Mucosa of descending colon (tissue), 3 donors: ENCODE measurements at regions not wholly inside any gene's neighbourhood (a gene's known extent, or its start where the extent isn't known, plus 50 kb on each side); places are given as distances from the start of the nearest gene placed in this dataset.
A peak's percentile ranks its signal among the peaks of the same experiment; 100 is the strongest.

Experiments used
- ATAC-seq: fragments of 200-7000 bp; cut with Tn5 transposase; one replicate; pipeline ENCODE4 v1.9.1; 2020; ENCODE audit warnings: mild to moderate bottlenecking, moderate library complexity
- DNase-seq, 3 donors: peaks; one replicate each; pipeline ENCODE4 v3.0.0-alpha.2; 2020
- H3K36me3 ChIP-seq: fragments of 200-600 bp; one replicate; pipeline ENCODE4 v1.8.0; 2021; ENCODE audit warnings: low read depth, mild to moderate bottlenecking
- H3K4me1 ChIP-seq: fragments of 200-600 bp; one replicate; pipeline ENCODE4 v1.8.0; 2021; ENCODE audit warnings: low read depth, mild to moderate bottlenecking
- H3K4me3 ChIP-seq: fragments of 200-600 bp; one replicate; pipeline ENCODE4 v1.8.0; 2021; ENCODE audit warnings: mild to moderate bottlenecking
- H3K9me3 ChIP-seq: fragments of 200-600 bp; one replicate; pipeline ENCODE4 v1.8.0; 2021; ENCODE audit warnings: mild to moderate bottlenecking
- CTCF ChIP-seq: fragments of 200-600 bp; IDR thresholded peaks from one replicate; pipeline ENCODE4 v1.8.0; 2022; ENCODE audit warnings: antibody characterized with exemption, mild to moderate bottlenecking
- intact Hi-C, 2 donors: fragments of 100-400 bp; cut with DNase I in 1 of 2; cut with micrococcal nuclease in 1 of 2; formaldehyde crosslinking; loops; one replicate each; pipeline versions ENCODE4 v1.11.0 to v1.11.1; 2022; cut with DNase I, micrococcal nuclease
- donor health status: DM: no; HTN: no; CAD: no; lungs with moderate emphysema.
- donor health status: DM: no; HTN: no; CAD: no.
- donor health status: DM: no; HTN: yes; CAD: no.

- Histone ChIP-seq H3K4me1 (no peaks in the 10 kb centered on the region), H3K4me3 (no peak overlapping the region), H3K36me3 (no peaks in the 10 kb centered on the region), H3K9me3 (no peaks in the 10 kb centered on the region)
- no peak for TF ChIP-seq CTCF
- DNase-seq (no peak), ATAC-seq (no peak)
- intact Hi-C loops: no loop called here
Measured at GRCh38 chr2:128644156-128644555, 325.5 kb upstream of the HS6ST1 start.

- ATAC-seq: no peak
- Histone ChIP-seq H3K9me3 (no peaks in the 10 kb centered on the region), H3K4me1 (no peaks in the 10 kb centered on the region), H3K4me3 (no peak overlapping the region), H3K36me3 (no peaks in the 10 kb centered on the region)
- peak in 1 of 3 donors; percentile 1 for DNase-seq
- intact Hi-C loops: no loop called here
- TF ChIP-seq CTCF: no peak
Measured at GRCh38 chr2:128644718-128645256, 326.1 kb upstream of the HS6ST1 start.

GRCh38 chr2:128645631-128646030 is 327.0 kb upstream of the HS6ST1 start:
- Histone ChIP-seq H3K4me3 (no peak overlapping the region), H3K9me3 (no peaks in the 10 kb centered on the region), H3K36me3 (no peaks in the 10 kb centered on the region), H3K4me1 (no peaks in the 10 kb centered on the region)
- intact Hi-C loops: no loop called here
- DNase-seq (peak in 1 of 3 donors; percentile 2), ATAC-seq (no peak)
- TF ChIP-seq CTCF: no peak

GRCh38 chr2:128646091-128646490 is 327.4 kb upstream of the HS6ST1 start:
- Histone ChIP-seq H3K4me3 (no peak overlapping the region), H3K9me3 (no peaks in the 10 kb centered on the region), H3K4me1 (no peaks in the 10 kb centered on the region), H3K36me3 (no peaks in the 10 kb centered on the region)
- no peak for DNase-seq
- TF ChIP-seq CTCF: no peak
- ATAC-seq: no peak
- intact Hi-C loops: no loop called here

DNA sequence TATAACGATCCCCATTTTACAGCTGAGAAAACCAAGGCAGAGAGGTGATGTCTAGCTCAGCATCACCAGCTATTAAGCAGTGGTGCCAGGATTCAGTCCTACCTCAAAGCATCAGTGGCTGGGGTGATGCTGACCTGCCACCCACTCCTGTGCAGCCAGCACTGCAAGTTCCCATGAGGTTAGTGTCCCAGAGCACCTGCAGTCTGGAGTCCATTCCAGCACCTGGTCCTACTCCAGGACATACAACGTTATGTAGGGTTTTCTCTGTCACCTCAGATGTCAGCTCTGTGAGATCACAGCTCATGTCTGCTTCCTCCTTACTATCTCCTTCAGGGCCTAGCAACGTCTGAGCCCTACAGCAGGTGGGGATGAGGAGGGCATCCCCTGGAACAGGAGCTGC is 328.0 kb upstream of the HS6ST1 start:
- H3K4me1 ChIP-seq: no peaks in the 10 kb centered on the region
- ATAC-seq (no peak), DNase-seq (no peak)
- intact Hi-C loops: no loop called here
- H3K36me3 ChIP-seq: no peaks in the 10 kb centered on the region
- no peak for TF ChIP-seq CTCF
- H3K4me3 ChIP-seq: no peak overlapping the region
- H3K9me3 ChIP-seq: no peaks in the 10 kb centered on the region

- intact Hi-C loops: no loop called here
- no peak for TF ChIP-seq CTCF
- Histone ChIP-seq H3K4me1 (no peaks in the 10 kb centered on the region), H3K9me3 (no peaks in the 10 kb centered on the region), H3K36me3 (no peaks in the 10 kb centered on the region), H3K4me3 (no peak overlapping the region)
- DNase-seq (no peak), ATAC-seq (no peak)
Measured at GRCh38 chr2:128651000-128651399, 332.3 kb upstream of the HS6ST1 start.
